ENCODE measurements at regions not wholly inside any gene's neighbourhood (a gene's known extent, or its start where the extent isn't known, plus 50 kb on each side); places are given as distances from the start of the nearest gene placed in this dataset.

GRCh38 chr5:36521838-36522745, 84.3 kb upstream of the SLC1A3 start:
- ChIA-PET RAD21 (ENCODE audit: low non-redundant PET in 1 of 2, low total read pairs in 2 of 2, uncharacterized antibody in 2 of 2, unreplicated experiment in 2 of 2) (no interaction called here), CTCF (no interaction called here), POLR2A (no interaction called here)
- H3K4me3 ChIP-seq (replicated peaks in 1 of 2; ENCODE audit: low read depth in 1 of 2, low read length in 2 of 2) = no peak overlapping the region
- H3K79me2 ChIP-seq (ENCODE audit: insufficient read depth, low read length) = no peaks in the 10 kb centered on the region
- intact Hi-C loops (cut with micrococcal nuclease) = no loop called here
- H3K4me2 ChIP-seq (ENCODE audit: low read length) = no peak overlapping the region
- H3K9ac ChIP-seq (ENCODE audit: low read length) = no peak overlapping the region
- H3K4me1 ChIP-seq (ENCODE audit: control insufficient read depth in 1 of 2, insufficient read depth in 2 of 2, low read length in 2 of 2) = no peaks in the 10 kb centered on the region
- TF ChIP-seq SIN3A (IDR thresholded peaks at IDR 0.05; ENCODE audit: low read depth) = no peak
- TF ChIP-seq FOSL1 (IDR thresholded peaks at IDR 0.05; ENCODE audit: low read depth) = no peak
- no peak for TF ChIP-seq RAD21 (IDR thresholded peaks at IDR 0.05; ENCODE audit: low read depth)
- no peak for TF ChIP-seq ZFX (IDR thresholded peaks at IDR 0.05)
- TF ChIP-seq MAX (IDR thresholded peaks at IDR 0.05) = no peak
- no peak for TF ChIP-seq SRF (IDR thresholded peaks at IDR 0.05; ENCODE audit: low read depth)
- no peak for TF ChIP-seq ZNF274 (IDR thresholded peaks at IDR 0.05; ENCODE audit: low read depth, low read length)
- no peak for TF ChIP-seq SP1 (IDR thresholded peaks at IDR 0.05; ENCODE audit: low read depth)
- TF ChIP-seq CTCF (IDR thresholded peaks at IDR 0.05 in 2 of 3, conservative IDR thresholded peaks at IDR 0.05 in 1 of 3; ENCODE audit: borderline replicate concordance in 1 of 3, insufficient read depth in 1 of 3, low read depth in 2 of 3, low read length in 2 of 3) = no peak
- no peak for TF ChIP-seq ATF3 (IDR thresholded peaks at IDR 0.05)
- TF ChIP-seq CEBPB (IDR thresholded peaks at IDR 0.05; ENCODE audit: low read depth) = no peak
- TF ChIP-seq REST (IDR thresholded peaks at IDR 0.05; ENCODE audit: low read depth) = no peak
- no peak for TF ChIP-seq YY1 (IDR thresholded peaks at IDR 0.05; ENCODE audit: extremely low read depth, insufficient replicate concordance, low read depth, low read length)
- no peak for TF ChIP-seq ELF1 (IDR thresholded peaks at IDR 0.05; ENCODE audit: borderline replicate concordance, low read depth)
- TF ChIP-seq ZBTB33 (IDR thresholded peaks at IDR 0.05; ENCODE audit: extremely low read depth, insufficient replicate concordance, low read length) = no peak
- no peak for TF ChIP-seq POLR2AphosphoS5 (IDR thresholded peaks at IDR 0.05; ENCODE audit: low read depth, low read length)
- H2AFZ ChIP-seq (ENCODE audit: low read depth, low read length, poor library complexity, severe bottlenecking) = no peak overlapping the region
- no peaks in the 10 kb centered on the region for H3K27me3 ChIP-seq (ENCODE audit: insufficient read depth, low read length)
- ATAC-seq = no peak
- no peaks in the 10 kb centered on the region for H3K9me3 ChIP-seq (ENCODE audit: control insufficient read depth in 1 of 2, insufficient read depth in 1 of 2, low read depth in 1 of 2, low read length in 2 of 2)
- no peaks in the 10 kb centered on the region for H3K36me3 ChIP-seq (ENCODE audit: control insufficient read depth in 1 of 2, insufficient read depth in 2 of 2, low read length in 2 of 2)
- no peak for DNase-seq (ENCODE audit: low read depth, low spot score)
- H4K20me1 ChIP-seq (ENCODE audit: insufficient read depth) = no peaks in the 10 kb centered on the region
- H3K27ac ChIP-seq (ENCODE audit: low read depth, low read length) = no peak overlapping the region
- no peaks in the 10 kb centered on the region for H3K9me2 ChIP-seq (ENCODE audit: insufficient read depth)
- no TSS peak for BruUV-seq (replicated peaks)

Data from HCT116 (cell line).